Activated CD4-positive, alpha-beta T cell treated with anti-CD3 and anti-CD28 coated beads, Interleukin-2, amount 10 ng/mL, durations not matched to agents 7 days and 5 days (primary cell): ENCODE measurements at regions not wholly inside any gene's neighbourhood (a gene's known extent, or its start where the extent isn't known, plus 50 kb on each side); places are given as distances from the start of the nearest gene placed in this dataset.

ENCODE experiments used
- CTCF ChIA-PET: fragments of 350-600 bp; sonication (Branson Sonifier 250); formaldehyde crosslinking; loops from one replicate; lab custom pipeline; 2021; ENCODE audit warnings: antibody characterized with exemption; lab: Charles Lee
- POLR2A ChIA-PET: fragments of 350-600 bp; sonication (Branson Sonifier 250); formaldehyde crosslinking; loops from one replicate; lab custom pipeline; 2021; ENCODE audit warnings: antibody characterized with exemption; lab: Charles Lee
- DNase-seq: peaks from one replicate; pipeline ENCODE4 v3.0.0-alpha.2; 2020
- H3K27ac Mint-ChIP-seq: one replicate; pipeline ENCODE4 v1.8.0; 2021; ENCODE audit warnings: mild to moderate bottlenecking, moderate library complexity, mixed read lengths
- H3K27me3 Mint-ChIP-seq: one replicate; pipeline ENCODE4 v1.8.0; 2021; ENCODE audit warnings: mixed read lengths
- H3K36me3 Mint-ChIP-seq: one replicate; pipeline ENCODE4 v1.8.0; 2021; ENCODE audit warnings: low read depth, mixed read lengths
- H3K4me1 Mint-ChIP-seq: one replicate; pipeline ENCODE4 v1.8.0; 2021; ENCODE audit warnings: mixed read lengths
- H3K4me3 Mint-ChIP-seq: one replicate; pipeline ENCODE4 v1.8.0; 2021; ENCODE audit warnings: mild to moderate bottlenecking, moderate library complexity, mixed read lengths
- H3K9me3 Mint-ChIP-seq: one replicate; pipeline ENCODE4 v1.8.0; 2021; ENCODE audit warnings: mixed read lengths

- ChIA-PET CTCF (no interaction called here), POLR2A (no interaction called here)
- H3K4me3 Mint-ChIP-seq: no peak overlapping the region
- no peaks in the 10 kb centered on the region for H3K36me3 Mint-ChIP-seq
- H3K9me3 Mint-ChIP-seq: peaks cover 13% of the 10 kb centered on the region
- H3K27ac Mint-ChIP-seq: no peak overlapping the region
- no peaks in the 10 kb centered on the region for H3K4me1 Mint-ChIP-seq
- DNase-seq: no peak
- no peaks in the 10 kb centered on the region for H3K27me3 Mint-ChIP-seq
Observed at GRCh38 chr16:60763869-60764268, 1272.4 kb downstream of the CDH8 start.

GRCh38 chr16:60755907-60756306 is 1280.3 kb downstream of the CDH8 start:
- H3K36me3 Mint-ChIP-seq: no peaks in the 10 kb centered on the region
- ChIA-PET POLR2A (no interaction called here), CTCF (no interaction called here)
- no peak overlapping the region for H3K27ac Mint-ChIP-seq
- no peak for DNase-seq
- H3K27me3 Mint-ChIP-seq: no peaks in the 10 kb centered on the region
- no peak overlapping the region for H3K4me3 Mint-ChIP-seq
- no peaks in the 10 kb centered on the region for H3K4me1 Mint-ChIP-seq
- peaks cover 2% of the 10 kb centered on the region for H3K9me3 Mint-ChIP-seq

- no peaks in the 10 kb centered on the region for H3K27me3 Mint-ChIP-seq
- peaks cover 14% of the 10 kb centered on the region for H3K9me3 Mint-ChIP-seq
- ChIA-PET CTCF (no interaction called here), POLR2A (no interaction called here)
- no peaks in the 10 kb centered on the region for H3K4me1 Mint-ChIP-seq
- no peak overlapping the region for H3K27ac Mint-ChIP-seq
- H3K36me3 Mint-ChIP-seq: no peaks in the 10 kb centered on the region
- H3K4me3 Mint-ChIP-seq: no peak overlapping the region
- DNase-seq: no peak
Observed at GRCh38 chr16:60748366-60748765, 1287.9 kb downstream of the CDH8 start.

GRCh38 chr16:60744198-60744597 is 1292.0 kb downstream of the CDH8 start:
- Mint-ChIP-seq H3K27me3 (no peaks in the 10 kb centered on the region), H3K27ac (no peak overlapping the region), H3K36me3 (no peaks in the 10 kb centered on the region), H3K4me3 (no peak overlapping the region), H3K4me1 (no peaks in the 10 kb centered on the region), H3K9me3 (peaks cover 22% of the 10 kb centered on the region)
- no peak for DNase-seq
- POLR2A ChIA-PET: no interaction called here
- CTCF ChIA-PET: no interaction called here

GRCh38 chr16:60741810-60742209 is 1294.4 kb downstream of the CDH8 start:
- ChIA-PET POLR2A (no interaction called here), CTCF (no interaction called here)
- DNase-seq: no peak
- no peak overlapping the region for H3K4me3 Mint-ChIP-seq
- no peaks in the 10 kb centered on the region for H3K36me3 Mint-ChIP-seq
- no peak overlapping the region for H3K27ac Mint-ChIP-seq
- peaks cover 22% of the 10 kb centered on the region for H3K9me3 Mint-ChIP-seq
- no peaks in the 10 kb centered on the region for H3K4me1 Mint-ChIP-seq
- H3K27me3 Mint-ChIP-seq: no peaks in the 10 kb centered on the region

GRCh38 chr16:60739737-60740683 is 1296.2 kb downstream of the CDH8 start:
- Mint-ChIP-seq H3K27me3 (no peaks in the 10 kb centered on the region), H3K9me3 (peaks cover 15% of the 10 kb centered on the region), H3K4me3 (no peak overlapping the region), H3K36me3 (no peaks in the 10 kb centered on the region), H3K27ac (no peak overlapping the region), H3K4me1 (no peaks in the 10 kb centered on the region)
- ChIA-PET POLR2A (no interaction called here), CTCF (no interaction called here)
- DNase-seq: no peak

- Mint-ChIP-seq H3K27me3 (no peaks in the 10 kb centered on the region), H3K4me3 (no peak overlapping the region), H3K36me3 (no peaks in the 10 kb centered on the region), H3K4me1 (no peaks in the 10 kb centered on the region), H3K9me3 (peaks cover 11% of the 10 kb centered on the region), H3K27ac (no peak overlapping the region)
- DNase-seq: no peak
- ChIA-PET CTCF (no interaction called here), POLR2A (no interaction called here)
Observed at GRCh38 chr16:60731329-60732050, 1304.7 kb downstream of the CDH8 start.

GRCh38 chr16:60729051-60729450 is 1307.2 kb downstream of the CDH8 start:
- H3K4me1 Mint-ChIP-seq: no peaks in the 10 kb centered on the region
- H3K9me3 Mint-ChIP-seq: peaks cover 11% of the 10 kb centered on the region
- no peaks in the 10 kb centered on the region for H3K36me3 Mint-ChIP-seq
- no peak overlapping the region for H3K4me3 Mint-ChIP-seq
- ChIA-PET POLR2A (no interaction called here), CTCF (no interaction called here)
- H3K27ac Mint-ChIP-seq: no peak overlapping the region
- no peaks in the 10 kb centered on the region for H3K27me3 Mint-ChIP-seq
- DNase-seq: no peak

- ChIA-PET CTCF (no interaction called here), POLR2A (no interaction called here)
- Mint-ChIP-seq H3K4me1 (no peaks in the 10 kb centered on the region), H3K27me3 (no peaks in the 10 kb centered on the region), H3K27ac (no peak overlapping the region), H3K9me3 (peaks cover 11% of the 10 kb centered on the region), H3K36me3 (no peaks in the 10 kb centered on the region), H3K4me3 (no peak overlapping the region)
- no peak for DNase-seq
Observed at GRCh38 chr16:60727851-60728250, 1308.4 kb downstream of the CDH8 start.

GRCh38 chr16:60720060-60720459 is 1316.2 kb downstream of the CDH8 start:
- POLR2A ChIA-PET: no interaction called here
- peaks cover 24% of the 10 kb centered on the region for H3K9me3 Mint-ChIP-seq
- no peak overlapping the region for H3K27ac Mint-ChIP-seq
- H3K4me3 Mint-ChIP-seq: no peak overlapping the region
- no peaks in the 10 kb centered on the region for H3K27me3 Mint-ChIP-seq
- CTCF ChIA-PET: no interaction called here
- no peaks in the 10 kb centered on the region for H3K36me3 Mint-ChIP-seq
- no peak for DNase-seq
- H3K4me1 Mint-ChIP-seq: no peaks in the 10 kb centered on the region

GRCh38 chr16:60717808-60718207 is 1318.4 kb downstream of the CDH8 start:
- Mint-ChIP-seq H3K27ac (no peak overlapping the region), H3K36me3 (no peaks in the 10 kb centered on the region), H3K4me3 (no peak overlapping the region), H3K9me3 (peaks cover 24% of the 10 kb centered on the region), H3K27me3 (no peaks in the 10 kb centered on the region), H3K4me1 (no peaks in the 10 kb centered on the region)
- POLR2A ChIA-PET: no interaction called here
- DNase-seq: no peak
- CTCF ChIA-PET: no interaction called here

GRCh38 chr16:60712144-60712543 is 1324.1 kb downstream of the CDH8 start:
- CTCF ChIA-PET: interaction anchor here (0.5 kb wide), 1 partner anchor 1587 kb away, joined by 3 read pairs; no protein-coding TSS in a partner anchor
- H3K36me3 Mint-ChIP-seq: no peaks in the 10 kb centered on the region

GRCh38 chr16:60704726-60705125 is 1331.5 kb downstream of the CDH8 start:
- no peak overlapping the region for H3K27ac Mint-ChIP-seq

More at GRCh38 chr16:60712144-60712543, 1324.1 kb downstream of the CDH8 start:
- no peak for DNase-seq
- H3K4me3 Mint-ChIP-seq: no peak overlapping the region
- H3K27me3 Mint-ChIP-seq: no peaks in the 10 kb centered on the region
- no peak overlapping the region for H3K27ac Mint-ChIP-seq
- no peaks in the 10 kb centered on the region for H3K4me1 Mint-ChIP-seq
- POLR2A ChIA-PET: no interaction called here
- H3K9me3 Mint-ChIP-seq: peaks cover 11% of the 10 kb centered on the region

More at GRCh38 chr16:60704726-60705125, 1331.5 kb downstream of the CDH8 start:
- Mint-ChIP-seq H3K4me1 (no peaks in the 10 kb centered on the region), H3K4me3 (no peak overlapping the region), H3K27me3 (no peaks in the 10 kb centered on the region), H3K36me3 (no peaks in the 10 kb centered on the region), H3K9me3 (no peaks in the 10 kb centered on the region)
- ChIA-PET CTCF (no interaction called here), POLR2A (no interaction called here)
- DNase-seq: no peak
